GM19099 (cell line): ENCODE measurements at regions not wholly inside any gene's neighbourhood (a gene's known extent, or its start where the extent isn't known, plus 50 kb on each side); places are given as distances from the start of the nearest gene placed in this dataset.

ENCODE experiments used
- POLR2A ChIP-seq: IDR thresholded peaks from 3 replicates; pipeline ENCODE4 v1.6.1; 2011; ENCODE audit warnings: low read depth; ENCODE audit not compliant: insufficient read length; ENCODE audit errors: extremely low read depth

- no peak for TF ChIP-seq POLR2A
These were observed 101.4 kb upstream of the PTPN1 start for GRCh38 chr20:50408526-50409364.

- TF ChIP-seq POLR2A: no peak
These were observed 100.7 kb upstream of the PTPN1 start for GRCh38 chr20:50409495-50409894.

- TF ChIP-seq POLR2A: no peak
These were observed 99.8 kb upstream of the PTPN1 start for GRCh38 chr20:50410343-50410742.

- no peak for TF ChIP-seq POLR2A
These were observed 98.1 kb upstream of the PTPN1 start for GRCh38 chr20:50412069-50412468.

GRCh38 chr20:50412499-50412898 is 97.7 kb upstream of the PTPN1 start:
- TF ChIP-seq POLR2A: no peak

GRCh38 chr20:50413088-50413500 is 97.1 kb upstream of the PTPN1 start:
- TF ChIP-seq POLR2A: no peak

- TF ChIP-seq POLR2A: no peak
These were observed 95.1 kb upstream of the PTPN1 start for GRCh38 chr20:50415021-50415515.

GRCh38 chr20:50415516-50416268 is 94.5 kb upstream of the PTPN1 start:
- no peak for TF ChIP-seq POLR2A

GRCh38 chr20:50416269-50417022 is 93.7 kb upstream of the PTPN1 start:
- TF ChIP-seq POLR2A: no peak

GRCh38 chr20:50417023-50417329 is 93.2 kb upstream of the PTPN1 start:
- TF ChIP-seq POLR2A: no peak

GRCh38 chr20:50417484-50418235 is 92.5 kb upstream of the PTPN1 start:
- TF ChIP-seq POLR2A: no peak

- TF ChIP-seq POLR2A: no peak
These were observed 91.1 kb upstream of the PTPN1 start for GRCh38 chr20:50418890-50419642.

- no peak for TF ChIP-seq POLR2A
These were observed 89.8 kb upstream of the PTPN1 start for GRCh38 chr20:50420380-50420779.
